ENCODE measurements at regions not wholly inside any gene's neighbourhood (a gene's known extent, or its start where the extent isn't known, plus 50 kb on each side); places are given as distances from the start of the nearest gene placed in this dataset.
"Not testable (repeated sequence)": the region's sequence is repeated elsewhere in the genome, so short reads cannot be mapped to it uniquely, and the experiment has no call there.

DNA sequence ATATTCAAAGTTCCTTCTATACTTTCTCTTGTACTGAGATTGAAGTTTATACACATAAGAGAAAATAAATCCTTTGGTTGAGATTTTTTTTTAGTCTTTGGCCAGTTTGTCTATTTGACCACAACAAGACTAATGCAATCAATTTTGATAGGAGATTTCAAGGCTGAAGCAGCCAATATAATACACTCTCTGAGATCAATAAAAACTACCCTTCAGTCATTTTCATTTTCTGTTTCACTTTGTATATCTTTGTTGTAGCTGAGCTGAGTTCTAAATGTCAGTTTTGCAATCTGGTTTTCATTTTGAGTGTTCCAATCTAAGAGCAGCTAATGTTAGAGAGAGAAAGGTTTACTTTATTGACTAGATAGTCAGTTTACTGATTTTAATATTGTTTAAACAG, 623.8 kb upstream of the ROBO1 start:
- Mint-ChIP-seq H3K9me3 (peaks cover 11 to 26% (median 17%) of the 10 kb centered on the region in 6 donors), H3K36me3 (no peaks in the 10 kb centered on the region), H3K27me3 (ENCODE audit: low read depth in 3 of 3) (no peaks in the 10 kb centered on the region), H3K27ac (no peak overlapping the region), H3K4me1 (no peaks in the 10 kb centered on the region), H3K4me3 (no peak overlapping the region)
- no peak for DNase-seq

GRCh38 chr3:80384811-80385210, 617.0 kb upstream of the ROBO1 start:
- Mint-ChIP-seq H3K4me1 (no peaks in the 10 kb centered on the region), H3K9me3 (peaks cover 2 to 32% (median 26%) of the 10 kb centered on the region in 6 donors), H3K27ac (no peak overlapping the region), H3K36me3 (no peaks in the 10 kb centered on the region), H3K4me3 (no peak overlapping the region), H3K27me3 (ENCODE audit: low read depth in 3 of 3) (peaks cover 0 to 2% (median 2%) of the 10 kb centered on the region in 3 donors)
- no peak for DNase-seq

- Mint-ChIP-seq H3K36me3 (no peaks in the 10 kb centered on the region), H3K27me3 (ENCODE audit: low read depth in 3 of 3) (no peaks in the 10 kb centered on the region), H3K4me3 (no peak overlapping the region), H3K9me3 (peaks cover 8 to 37% (median 27%) of the 10 kb centered on the region in 6 donors), H3K4me1 (no peaks in the 10 kb centered on the region), H3K27ac (no peak overlapping the region)
- no peak for DNase-seq
These were observed 606.6 kb upstream of the ROBO1 start for GRCh38 chr3:80374423-80374822.

DNA sequence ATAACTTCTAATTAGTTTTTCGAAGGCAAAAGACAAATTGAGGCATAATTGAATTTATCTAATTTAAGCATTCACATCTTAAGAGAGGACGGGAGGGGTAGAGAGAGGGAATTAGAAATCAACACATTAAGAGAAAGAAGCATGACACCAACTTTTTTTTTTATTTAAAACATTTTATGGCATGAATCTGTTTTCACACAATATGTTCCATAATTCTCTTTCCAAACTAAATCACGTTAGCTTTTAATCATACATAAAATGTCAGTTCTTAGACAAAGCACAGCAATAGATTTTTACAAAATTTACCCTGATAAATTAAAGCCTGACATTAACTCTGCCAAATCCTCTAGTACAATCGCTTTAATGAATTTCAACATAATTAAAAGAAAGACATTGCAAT, 600.8 kb upstream of the ROBO1 start:
- H3K4me3 Mint-ChIP-seq: no peak overlapping the region
- H3K27ac Mint-ChIP-seq: no peak overlapping the region
- H3K27me3 Mint-ChIP-seq (ENCODE audit: low read depth in 3 of 3): no peaks in the 10 kb centered on the region
- H3K4me1 Mint-ChIP-seq: no peaks in the 10 kb centered on the region
- DNase-seq: no peak
- H3K36me3 Mint-ChIP-seq: no peaks in the 10 kb centered on the region
- peaks cover 15 to 54% (median 25%) of the 10 kb centered on the region in 6 donors for H3K9me3 Mint-ChIP-seq

DNA sequence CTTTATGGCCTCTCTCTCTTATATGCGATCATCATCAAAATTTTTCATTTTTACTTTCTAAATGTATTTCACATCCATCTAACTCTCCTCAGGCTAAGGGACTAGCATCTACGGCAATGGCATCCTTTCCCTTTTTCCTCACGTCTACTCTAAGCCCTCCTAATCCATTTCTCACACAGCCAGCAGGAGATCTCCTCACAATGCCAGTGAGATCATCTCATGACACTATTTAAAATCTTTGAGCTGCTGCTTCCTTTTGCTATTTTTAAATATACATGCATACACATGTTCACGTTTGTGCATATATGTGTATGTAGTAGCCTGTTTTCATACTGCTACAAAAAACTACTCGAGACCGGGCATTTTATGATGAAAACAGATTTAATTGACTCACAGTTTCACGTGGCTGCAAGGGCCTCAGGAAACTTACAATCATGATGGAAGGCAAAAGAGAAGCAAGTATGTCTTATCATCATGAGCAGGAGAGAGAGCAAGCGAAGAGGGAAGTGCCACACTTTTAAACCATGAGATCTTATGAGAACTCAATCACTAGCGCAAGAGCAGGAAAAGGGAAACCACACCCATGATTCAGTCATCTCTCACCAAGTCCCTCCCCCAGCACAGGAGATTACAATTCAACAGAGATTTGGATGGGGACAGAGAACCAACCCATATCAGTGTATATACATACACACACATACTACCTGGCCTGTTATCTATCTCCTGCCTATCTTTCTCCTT, 599.2 kb upstream of the ROBO1 start:
- Mint-ChIP-seq H3K27ac (no peak overlapping the region), H3K36me3 (no peaks in the 10 kb centered on the region), H3K4me1 (no peaks in the 10 kb centered on the region), H3K27me3 (ENCODE audit: low read depth in 3 of 3) (no peaks in the 10 kb centered on the region), H3K4me3 (no peak overlapping the region), H3K9me3 (peaks cover 14 to 52% (median 26%) of the 10 kb centered on the region in 6 donors)
- DNase-seq: no peak

GRCh38 chr3:80357761-80358160, 590.0 kb upstream of the ROBO1 start:
- DNase-seq: no peak
- Mint-ChIP-seq H3K4me3 (no peak overlapping the region), H3K4me1 (no peaks in the 10 kb centered on the region), H3K9me3 (peaks cover 12 to 60% (median 36%) of the 10 kb centered on the region in 6 donors), H3K27me3 (ENCODE audit: low read depth in 3 of 3) (peaks cover 0 to 2% (median 0%) of the 10 kb centered on the region in 3 donors), H3K27ac (no peak overlapping the region), H3K36me3 (peaks cover 0 to 6% (median 0%) of the 10 kb centered on the region in 3 donors)

DNA sequence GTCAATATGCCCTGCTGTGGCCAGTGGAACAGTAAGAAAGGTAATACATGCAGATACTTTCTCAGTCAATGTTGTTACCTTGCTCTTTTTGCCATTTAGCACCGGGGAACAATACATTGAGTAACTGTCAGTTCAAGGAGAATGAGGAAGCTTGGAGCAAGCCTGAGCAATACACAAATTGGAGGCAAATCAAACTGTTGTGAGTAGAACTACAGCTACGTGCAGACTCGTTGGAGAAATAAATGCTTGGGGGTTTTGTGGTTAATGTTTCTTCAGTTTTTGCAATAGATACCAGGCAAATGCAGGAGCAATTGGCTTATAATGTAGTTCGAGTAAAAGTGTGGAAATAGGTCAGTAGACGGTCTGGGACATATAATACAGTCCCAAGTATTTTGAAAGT, 587.3 kb upstream of the ROBO1 start:
- H3K9me3 Mint-ChIP-seq: peaks cover 9 to 56% (median 37%) of the 10 kb centered on the region in 6 donors
- H3K4me3 Mint-ChIP-seq: no peak overlapping the region
- no peak overlapping the region for H3K27ac Mint-ChIP-seq
- DNase-seq: no peak
- peaks cover 0 to 6% (median 0%) of the 10 kb centered on the region in 3 donors for H3K36me3 Mint-ChIP-seq
- H3K27me3 Mint-ChIP-seq (ENCODE audit: low read depth in 3 of 3): peaks cover 0 to 2% (median 0%) of the 10 kb centered on the region in 3 donors
- no peaks in the 10 kb centered on the region for H3K4me1 Mint-ChIP-seq

DNA sequence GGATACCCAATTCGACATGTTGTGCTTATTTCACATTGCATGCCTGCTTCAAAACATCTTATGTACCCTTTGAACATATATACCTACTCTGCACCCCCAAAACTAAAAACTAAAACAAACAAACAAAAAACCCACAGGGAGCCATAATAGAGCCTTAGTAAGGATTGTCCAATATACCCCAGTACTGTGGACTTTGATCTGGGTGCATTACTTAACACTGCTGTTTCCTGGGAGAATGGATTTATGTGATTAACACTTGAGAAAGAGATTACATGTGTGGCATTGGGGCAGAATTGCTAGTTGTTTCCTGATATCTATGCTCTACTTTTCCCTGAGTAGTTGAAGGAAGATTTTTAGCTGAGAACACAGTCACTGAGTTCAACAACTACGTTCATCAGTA, 583.4 kb upstream of the ROBO1 start:
- Mint-ChIP-seq H3K4me1 (no peaks in the 10 kb centered on the region), H3K9me3 (peaks cover 12 to 53% (median 35%) of the 10 kb centered on the region in 6 donors), H3K27ac (no peak overlapping the region), H3K4me3 (no peak overlapping the region), H3K36me3 (peaks cover 0 to 3% (median 0%) of the 10 kb centered on the region in 3 donors), H3K27me3 (ENCODE audit: low read depth in 3 of 3) (peaks cover 0 to 2% (median 0%) of the 10 kb centered on the region in 3 donors)
- DNase-seq: no peak

DNA sequence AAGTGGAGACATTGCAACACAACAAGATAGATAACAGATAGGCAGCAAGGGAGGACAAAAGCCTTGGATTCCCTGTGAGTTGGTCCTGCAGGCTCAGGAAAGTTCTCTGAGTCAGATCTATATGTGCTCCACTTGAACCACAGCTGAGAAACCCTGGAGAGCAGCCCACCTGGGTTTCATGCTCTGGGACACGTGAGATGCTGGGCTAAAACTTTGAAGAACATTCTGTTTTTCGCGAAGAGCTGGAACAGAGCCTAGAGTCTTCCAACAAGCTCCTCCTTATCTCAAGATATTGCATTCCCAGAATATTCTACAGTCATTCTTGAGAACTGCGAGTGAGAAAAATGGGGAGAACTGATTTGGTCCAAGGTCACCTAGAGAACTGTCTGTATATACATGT, 583.0 kb upstream of the ROBO1 start:
- Mint-ChIP-seq H3K27ac (no peak overlapping the region), H3K9me3 (peaks cover 12 to 57% (median 36%) of the 10 kb centered on the region in 6 donors), H3K27me3 (ENCODE audit: low read depth in 3 of 3) (peaks cover 0 to 2% (median 0%) of the 10 kb centered on the region in 3 donors), H3K36me3 (peaks cover 0 to 3% (median 0%) of the 10 kb centered on the region in 3 donors), H3K4me1 (no peaks in the 10 kb centered on the region), H3K4me3 (no peak overlapping the region)
- no peak for DNase-seq

- Mint-ChIP-seq H3K27ac (no peak overlapping the region), H3K4me3 (no peak overlapping the region), H3K36me3 (peaks cover 0 to 4% (median 0%) of the 10 kb centered on the region in 3 donors), H3K27me3 (ENCODE audit: low read depth in 3 of 3) (peaks cover 0 to 3% (median 0%) of the 10 kb centered on the region in 3 donors), H3K9me3 (peaks cover 3 to 43% (median 29%) of the 10 kb centered on the region in 6 donors), H3K4me1 (no peaks in the 10 kb centered on the region)
- no peak for DNase-seq
These were observed 570.6 kb upstream of the ROBO1 start for GRCh38 chr3:80338366-80338765.

GRCh38 chr3:80334534-80334933, 566.7 kb upstream of the ROBO1 start:
- no peaks in the 10 kb centered on the region for H3K36me3 Mint-ChIP-seq

GRCh38 chr3:80331494-80332170, 563.8 kb upstream of the ROBO1 start:
- Mint-ChIP-seq H3K27me3 (ENCODE audit: low read depth in 3 of 3) (no peaks in the 10 kb centered on the region), H3K4me1 (no peaks in the 10 kb centered on the region), H3K4me3 (no peak overlapping the region), H3K9me3 (peaks cover 7 to 47% (median 26%) of the 10 kb centered on the region in 6 donors), H3K27ac (no peak overlapping the region), H3K36me3 (no peaks in the 10 kb centered on the region)
- DNase-seq: no peak

More at GRCh38 chr3:80334534-80334933, 566.7 kb upstream of the ROBO1 start:
- Mint-ChIP-seq H3K9me3 (peaks cover 6 to 43% (median 21%) of the 10 kb centered on the region in 6 donors), H3K27me3 (ENCODE audit: low read depth in 3 of 3) (no peaks in the 10 kb centered on the region), H3K27ac (no peak overlapping the region), H3K4me1 (no peaks in the 10 kb centered on the region), H3K4me3 (no peak overlapping the region)
- no peak for DNase-seq

- H3K4me1 Mint-ChIP-seq; H3K27me3 Mint-ChIP-seq (ENCODE audit: low read depth in 3 of 3); H3K4me3 Mint-ChIP-seq; H3K27ac Mint-ChIP-seq; H3K36me3 Mint-ChIP-seq; DNase-seq: not testable (repeated sequence)
- H3K9me3 Mint-ChIP-seq: peaks cover 22 to 78% (median 51%) of the 10 kb centered on the region in 6 donors
These were observed 546.7 kb upstream of the ROBO1 start for GRCh38 chr3:80314541-80314940.

DNA sequence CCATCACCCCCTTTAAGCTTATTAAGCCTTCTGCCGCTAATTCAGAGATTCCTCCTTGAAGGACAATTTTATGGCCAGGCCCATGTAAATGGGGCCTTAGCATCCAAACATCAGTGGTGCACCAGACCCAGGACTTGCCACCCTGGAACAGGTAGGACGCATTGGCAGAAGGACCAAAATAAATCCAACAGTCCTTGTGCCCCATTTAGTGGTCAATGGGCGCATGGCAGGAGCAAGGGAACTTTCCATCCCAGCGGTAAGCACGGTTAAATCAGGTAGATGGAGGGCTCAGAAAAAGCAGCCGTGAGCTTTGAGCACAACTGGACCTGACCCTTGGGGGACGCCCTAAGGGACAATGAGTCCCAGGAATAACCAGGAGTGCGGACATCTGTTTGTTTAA, 540.8 kb upstream of the ROBO1 start:
- no peaks in the 10 kb centered on the region for H3K4me1 Mint-ChIP-seq

More for the DNA sequence above, 540.8 kb upstream of the ROBO1 start:
- no peak overlapping the region for H3K4me3 Mint-ChIP-seq
- peaks cover 28 to 84% (median 51%) of the 10 kb centered on the region in 6 donors for H3K9me3 Mint-ChIP-seq
- H3K27ac Mint-ChIP-seq: no peak overlapping the region
- peaks cover 0 to 4% (median 2%) of the 10 kb centered on the region in 3 donors for H3K27me3 Mint-ChIP-seq (ENCODE audit: low read depth in 3 of 3)
- DNase-seq: no peak
- H3K36me3 Mint-ChIP-seq: peaks cover 0 to 4% (median 0%) of the 10 kb centered on the region in 3 donors
